Hematopoietic multipotent progenitor cell treated with erythropoietin and hydrocortisone succinate and interleukin-3 and kit ligand, for 4 days (in vitro differentiated cells): ENCODE measurements at regions not wholly inside any gene's neighbourhood (a gene's known extent, or its start where the extent isn't known, plus 50 kb on each side); places are given as distances from the start of the nearest gene placed in this dataset.
"Not testable (repeated sequence)": the region's sequence is repeated elsewhere in the genome, so short reads cannot be mapped to it uniquely, and the experiment has no call there.

Source experiments
- DNase-seq: peaks from one replicate; pipeline ENCODE4 v3.0.0-alpha.2; 2015

DNA sequence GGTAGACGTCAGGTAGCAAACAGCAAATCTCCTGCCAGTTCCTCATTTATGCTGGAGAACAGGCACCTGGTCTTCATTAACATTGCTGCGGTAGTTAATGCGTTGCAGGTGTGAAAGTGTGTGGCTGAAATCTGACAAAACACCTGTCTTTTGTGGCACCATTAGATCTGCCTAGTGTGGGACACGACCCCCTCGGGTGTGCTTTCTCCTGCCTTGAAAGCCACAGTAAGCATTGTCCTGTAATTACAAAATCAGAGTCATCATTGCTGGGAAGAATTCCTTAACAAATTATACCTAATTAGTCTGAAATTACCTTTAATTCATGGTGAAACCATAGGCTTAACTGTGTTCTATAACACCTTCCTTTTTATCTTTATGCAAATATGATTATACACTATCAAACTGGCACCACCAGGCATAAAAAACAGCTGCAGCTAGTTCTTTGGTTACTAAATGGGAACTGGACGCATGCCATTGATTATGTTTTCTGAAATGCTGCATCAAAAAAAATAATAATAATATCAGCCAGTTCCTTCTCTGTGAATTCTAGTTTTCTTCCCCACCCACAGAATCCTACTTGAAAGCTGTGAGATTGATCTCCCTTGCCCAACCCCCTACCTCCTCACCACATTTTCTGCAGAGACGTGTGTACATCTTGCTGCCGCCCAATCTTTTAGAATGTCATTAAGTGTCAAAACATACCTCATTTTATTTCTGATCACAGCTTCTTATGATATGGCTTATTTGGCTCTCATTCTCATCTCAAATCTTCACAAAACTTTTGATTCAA is 374.0 kb downstream of the NFIB start:
- no peak for DNase-seq

DNA sequence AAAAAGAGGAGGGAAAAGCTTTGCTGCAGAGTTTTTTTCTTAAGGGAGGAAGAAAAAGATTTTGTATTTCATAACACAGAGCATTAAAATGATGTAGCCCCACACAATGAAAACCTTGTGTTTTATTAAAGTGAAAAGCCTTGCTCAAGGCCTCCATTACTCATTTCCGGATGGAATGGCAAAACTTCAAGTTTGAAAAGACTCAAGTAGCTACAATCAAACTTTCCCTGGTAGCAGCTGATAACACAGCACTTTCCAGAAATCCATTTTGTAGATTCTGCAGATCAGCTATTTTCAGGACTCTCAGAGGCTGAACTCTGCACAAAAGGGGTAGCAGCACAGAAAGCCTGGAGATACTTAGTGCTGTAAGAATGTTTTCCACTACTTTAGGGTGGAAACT is 374.8 kb downstream of the NFIB start:
- no peak for DNase-seq

GRCh38 chr9:13934416-13934815 is 379.5 kb downstream of the NFIB start:
- DNase-seq = no peak

GRCh38 chr9:13933268-13933656 is 380.7 kb downstream of the NFIB start:
- DNase-seq = no peak

- DNase-seq = no peak
Observed at GRCh38 chr9:13932528-13933267, 381.2 kb downstream of the NFIB start.

- DNase-seq = no peak
Observed at GRCh38 chr9:13929013-13929412, 384.9 kb downstream of the NFIB start.

DNA sequence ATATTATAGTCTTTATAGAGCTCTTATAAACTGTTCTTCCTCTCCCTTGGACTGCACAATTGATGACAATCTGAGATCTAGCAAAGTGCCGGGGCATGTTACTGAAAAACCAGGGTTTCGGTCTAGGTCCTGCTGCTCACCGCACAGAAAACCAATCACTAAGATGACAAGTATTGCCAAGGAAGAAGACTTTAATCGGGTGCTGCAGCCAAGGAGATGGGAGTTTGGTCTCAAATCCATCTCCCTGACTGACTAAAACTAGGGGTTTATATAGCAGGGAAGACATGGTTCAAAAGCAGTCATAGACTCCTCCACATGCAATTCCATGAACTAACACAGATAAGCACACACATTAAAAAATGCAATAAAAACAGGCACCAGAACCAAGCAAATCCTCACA is 390.6 kb downstream of the NFIB start:
- DNase-seq = no peak

DNA sequence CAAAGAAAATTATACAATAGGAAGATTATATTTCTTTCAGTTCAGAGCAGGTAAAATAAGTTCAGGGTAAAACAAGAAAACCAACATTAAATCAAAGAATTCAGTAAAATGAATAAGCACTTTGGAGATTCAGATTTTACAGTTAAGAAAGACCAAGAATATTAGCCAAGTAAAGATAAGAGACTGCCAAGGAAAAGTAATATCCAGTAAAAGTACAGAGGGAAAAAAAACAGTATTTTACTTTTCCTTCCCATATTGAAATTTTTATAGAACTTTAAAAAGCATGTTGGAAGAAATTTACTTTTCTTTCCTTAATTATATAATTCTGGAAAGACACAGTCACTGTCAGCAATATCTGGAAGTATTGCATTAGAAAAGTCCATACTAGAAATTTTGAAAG is 393.4 kb downstream of the NFIB start:
- no peak for DNase-seq

DNA sequence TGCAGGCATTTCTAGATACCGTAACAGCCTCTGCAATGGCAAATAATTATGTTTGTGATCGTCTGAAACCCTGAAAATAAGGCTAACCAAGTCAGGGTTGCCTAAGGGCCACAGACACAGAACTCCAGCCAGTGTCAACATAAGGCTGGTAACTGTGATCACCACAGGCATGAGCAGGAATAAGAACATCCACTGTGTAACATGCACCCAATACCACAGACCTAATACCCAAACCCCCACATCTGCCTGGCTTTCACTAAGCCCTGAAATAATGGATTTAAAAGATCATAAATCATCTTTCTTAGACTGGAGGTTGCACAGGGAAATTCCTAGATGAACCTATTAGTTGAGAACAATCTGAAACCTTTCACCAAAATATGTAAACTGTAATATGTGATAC is 394.5 kb downstream of the NFIB start:
- DNase-seq = no peak

- no peak for DNase-seq
Observed at GRCh38 chr9:13917534-13917933, 396.4 kb downstream of the NFIB start.

DNA sequence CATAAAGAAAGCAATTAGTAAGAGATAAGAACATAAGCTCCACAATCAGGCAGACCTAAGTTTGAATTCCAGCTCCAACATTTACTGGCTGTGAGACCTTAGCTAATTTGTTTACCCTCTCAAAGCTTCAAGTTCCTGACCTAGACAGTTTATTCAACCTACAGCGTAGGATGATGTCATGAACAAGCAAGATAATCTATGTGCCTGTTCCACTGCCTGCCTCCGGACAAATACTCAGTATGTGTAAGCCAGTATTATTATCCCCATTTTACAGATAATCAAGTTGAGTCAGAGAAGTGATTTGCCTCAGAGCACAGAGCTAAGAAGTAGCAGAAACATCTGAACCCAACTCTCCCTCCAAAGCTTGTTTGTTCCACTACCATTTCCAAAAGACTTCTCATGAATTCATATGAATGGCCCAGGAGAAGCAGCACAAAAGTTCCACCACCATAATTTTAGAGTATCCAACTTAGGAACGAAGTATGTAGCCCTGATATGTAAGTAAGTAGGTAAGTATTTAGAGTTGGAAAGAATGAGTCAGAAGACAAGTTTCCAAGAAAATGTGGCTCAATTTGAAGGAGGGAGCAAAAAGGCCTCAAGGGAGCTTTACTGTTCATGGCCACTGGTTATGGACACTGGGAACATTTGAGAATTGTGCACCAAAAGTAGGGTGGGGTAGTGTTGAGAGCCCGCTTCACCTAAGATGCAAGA is 398.2 kb downstream of the NFIB start:
- DNase-seq = no peak

GRCh38 chr9:13915131-13915530 is 398.8 kb downstream of the NFIB start:
- DNase-seq = no peak

DNA sequence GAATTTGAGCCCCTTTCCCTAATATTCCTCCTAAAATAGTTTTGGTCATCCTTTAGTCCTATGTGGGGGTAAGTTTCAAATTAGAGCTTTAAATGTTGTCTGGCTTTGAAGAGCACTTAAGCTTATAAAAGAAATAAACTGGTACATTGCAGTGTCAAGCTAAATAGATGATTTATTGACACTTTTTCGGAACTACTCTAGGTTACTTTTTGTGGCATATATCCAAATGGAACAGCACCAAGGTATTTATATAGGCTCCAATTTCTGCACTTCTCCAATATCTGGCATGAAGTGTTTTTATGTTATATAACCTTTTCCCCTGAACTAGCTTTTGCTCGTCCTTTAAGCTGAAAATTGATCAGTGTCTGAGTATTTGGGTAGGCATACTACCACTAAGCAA is 402.5 kb downstream of the NFIB start:
- DNase-seq = no peak

GRCh38 chr9:13907842-13908241 is 406.1 kb downstream of the NFIB start:
- not testable (repeated sequence) for DNase-seq

DNA sequence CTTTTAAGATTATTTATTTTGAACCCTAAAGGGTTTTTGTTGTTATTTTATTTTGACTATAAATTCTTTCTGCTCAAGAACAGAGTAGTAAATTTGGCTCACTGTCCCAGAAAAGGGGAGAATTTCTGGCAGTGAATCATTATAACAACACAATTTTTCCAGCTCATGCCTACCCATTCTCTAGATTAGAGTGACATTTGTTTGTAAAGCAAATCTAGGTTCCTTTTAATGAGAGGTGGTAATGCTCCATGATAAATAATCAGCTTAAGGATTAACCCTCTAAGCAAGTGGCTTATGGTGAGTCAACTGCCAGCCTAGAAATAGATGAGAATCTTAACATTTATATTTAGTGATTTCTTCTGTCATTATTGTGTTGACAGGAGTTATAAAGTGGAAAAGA is 409.2 kb downstream of the NFIB start:
- DNase-seq = no peak

DNA sequence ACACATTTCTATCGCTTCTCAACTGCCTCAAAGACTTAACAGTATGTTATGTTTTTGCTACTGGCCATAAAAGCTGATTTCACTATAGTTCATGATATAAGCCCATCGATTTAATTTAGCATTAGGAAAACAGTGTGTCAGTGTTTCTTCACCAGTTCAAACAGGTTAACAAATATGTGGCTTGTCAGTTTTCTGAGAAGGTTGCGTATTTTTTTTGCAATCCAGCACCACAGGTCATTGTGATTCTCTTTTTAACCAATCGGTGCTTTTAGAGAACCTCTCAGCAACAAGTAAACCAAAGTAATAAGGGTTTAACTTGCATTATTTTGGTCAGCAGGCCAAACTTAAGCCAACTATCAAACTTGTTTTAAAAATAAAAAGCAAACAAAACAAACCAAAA is 409.6 kb downstream of the NFIB start:
- DNase-seq = no peak

GRCh38 chr9:13902286-13903066 is 411.5 kb downstream of the NFIB start:
- DNase-seq = no peak

DNA sequence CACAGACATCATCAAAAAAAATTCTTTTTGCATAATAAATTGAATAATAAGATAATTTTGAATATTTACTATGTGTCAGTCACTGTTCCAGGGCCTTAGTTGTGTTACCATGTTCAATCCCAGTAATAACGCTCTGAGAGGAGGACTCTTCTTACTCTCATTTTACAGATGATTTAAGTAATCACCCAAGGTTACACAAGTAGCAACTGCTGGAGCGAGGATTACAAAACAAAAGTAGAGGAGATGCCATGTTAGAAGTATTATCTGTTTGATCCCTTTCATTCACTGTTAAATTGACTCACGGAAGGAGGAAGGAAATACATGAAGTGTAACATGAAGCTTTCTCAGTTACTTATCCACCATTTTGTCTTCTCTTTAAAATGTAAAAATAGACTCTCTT is 412.8 kb downstream of the NFIB start:
- DNase-seq = no peak

DNA sequence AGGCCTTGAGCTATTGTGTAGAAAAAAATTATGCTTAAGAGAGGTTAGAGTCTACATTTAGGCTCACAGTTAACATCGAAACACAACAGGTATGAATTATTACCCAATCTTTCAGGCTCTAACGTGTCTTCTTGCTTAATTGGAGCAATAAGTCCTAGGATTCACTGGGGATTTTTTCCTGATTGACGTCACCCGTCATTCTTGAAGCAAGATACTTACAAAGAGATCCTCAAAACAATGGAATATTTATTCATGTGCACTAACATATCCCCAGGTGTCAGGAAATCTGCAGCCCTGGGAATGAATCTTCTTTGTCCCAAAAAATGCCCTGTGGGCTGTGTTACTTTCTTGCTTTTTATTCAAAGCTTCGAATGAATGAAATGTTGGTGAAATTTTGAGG is 413.5 kb downstream of the NFIB start:
- DNase-seq = no peak

GRCh38 chr9:13899924-13900323 is 414.0 kb downstream of the NFIB start:
- no peak for DNase-seq

DNA sequence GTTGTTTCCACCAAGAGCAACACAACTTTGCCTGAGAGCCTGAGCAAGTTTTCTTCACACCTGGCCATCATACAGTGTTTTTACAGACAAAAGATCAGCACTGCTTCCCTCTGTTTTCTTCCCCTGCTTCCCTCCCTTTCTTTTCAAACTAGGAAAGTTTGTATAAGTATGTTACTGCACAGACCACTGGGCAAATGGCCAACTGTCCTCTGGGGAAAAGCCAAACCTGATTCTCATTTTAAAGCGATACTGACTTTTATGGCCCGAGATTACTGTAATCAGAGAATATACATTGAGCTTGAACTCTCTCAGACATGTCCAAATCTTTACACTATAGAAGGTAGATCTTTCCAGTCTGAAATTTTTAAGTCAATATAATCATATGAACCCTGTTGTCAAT is 415.0 kb downstream of the NFIB start:
- no peak for DNase-seq

DNA sequence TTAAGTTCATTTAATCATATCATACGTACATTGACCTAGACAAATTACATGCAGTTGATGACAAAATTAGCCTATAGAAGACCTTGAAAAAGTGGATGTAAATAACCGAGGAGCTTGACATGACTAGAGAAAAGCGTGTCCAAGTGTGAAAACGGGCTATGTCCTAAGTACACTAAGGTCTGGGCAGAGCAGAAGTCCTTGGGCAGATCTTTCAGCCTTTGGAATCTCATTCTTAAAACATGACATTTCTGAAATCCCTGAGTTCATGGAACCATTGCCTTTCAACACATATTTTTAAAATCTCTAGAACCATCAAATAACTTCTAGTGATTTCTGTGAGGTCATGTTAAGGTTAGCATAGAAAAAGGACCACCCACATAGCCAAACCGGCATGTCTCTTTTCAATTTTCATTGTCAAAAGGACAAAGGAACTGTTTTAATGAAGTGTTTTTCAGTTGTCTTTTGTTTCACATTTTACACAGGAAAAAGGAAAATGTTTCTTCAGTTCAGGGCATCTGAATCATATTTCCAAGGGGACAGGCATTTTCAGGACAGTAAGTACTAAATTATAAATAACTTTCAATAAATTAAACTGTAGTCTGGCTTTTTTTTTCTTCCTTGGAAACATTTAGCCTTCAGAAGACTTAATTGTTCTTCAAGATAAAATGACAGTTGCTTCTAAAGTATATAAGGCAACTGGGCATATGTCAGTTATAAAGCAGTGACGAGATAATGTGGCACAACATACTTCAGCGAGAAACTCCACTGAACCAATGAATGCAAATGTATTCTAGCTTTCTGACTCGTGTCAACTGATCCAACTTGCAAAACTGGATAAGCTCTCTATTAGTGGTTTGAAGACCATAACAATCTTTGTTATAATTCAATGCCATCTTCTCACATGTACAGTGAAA is 416.8 kb downstream of the NFIB start:
- DNase-seq = no peak
